ENCODE measurements at regions not wholly inside any gene's neighbourhood (a gene's known extent, or its start where the extent isn't known, plus 50 kb on each side); places are given as distances from the start of the nearest gene placed in this dataset.

- no peak for DNase-seq
Observed at GRCh38 chr9:111193095-111193494, 136.9 kb downstream of the OR2K2 start.

- DNase-seq = no peak
Observed at GRCh38 chr9:111192650-111193049, 137.4 kb downstream of the OR2K2 start.

GRCh38 chr9:111190347-111190746, 139.7 kb downstream of the OR2K2 start:
- no peak for DNase-seq

- DNase-seq = no peak
Observed at GRCh38 chr9:111187376-111187775, 142.6 kb downstream of the OR2K2 start.

GRCh38 chr9:111186021-111186530, 143.9 kb downstream of the OR2K2 start:
- no peak for DNase-seq

GRCh38 chr9:111180811-111181210, 142.5 kb upstream of the LPAR1 start:
- DNase-seq = no peak

- DNase-seq = peak in 1 of 2 donors; percentile 64
Observed at GRCh38 chr9:111179577-111179976, 141.3 kb upstream of the LPAR1 start.

GRCh38 chr9:111178331-111179055, 140.2 kb upstream of the LPAR1 start:
- peak in 1 of 2 donors; percentile 69 for DNase-seq

GRCh38 chr9:111176511-111176910, 138.2 kb upstream of the LPAR1 start:
- DNase-seq = no peak

GRCh38 chr9:111175350-111175749, 137.1 kb upstream of the LPAR1 start:
- DNase-seq = no peak

- DNase-seq = no peak
Observed at GRCh38 chr9:111167341-111167740, 129.1 kb upstream of the LPAR1 start.

- peak in 1 of 2 donors; percentile 29 for DNase-seq
Observed at GRCh38 chr9:111163716-111164389, 125.6 kb upstream of the LPAR1 start.

- no peak for DNase-seq
Observed at GRCh38 chr9:111162026-111162425, 123.8 kb upstream of the LPAR1 start.

- no peak for DNase-seq
Observed at GRCh38 chr9:111161015-111161415, 122.7 kb upstream of the LPAR1 start.

GRCh38 chr9:111158999-111159398, 120.7 kb upstream of the LPAR1 start:
- no peak for DNase-seq

- DNase-seq = no peak
Observed at GRCh38 chr9:111158363-111158762, 120.1 kb upstream of the LPAR1 start.

GRCh38 chr9:111154081-111154562, 115.9 kb upstream of the LPAR1 start:
- DNase-seq = no peak

- DNase-seq = no peak
Observed at GRCh38 chr9:111152614-111153406, 114.5 kb upstream of the LPAR1 start.

GRCh38 chr9:111151537-111151936, 113.3 kb upstream of the LPAR1 start:
- DNase-seq = no peak

- DNase-seq = no peak
Observed at GRCh38 chr9:111150181-111150580, 111.9 kb upstream of the LPAR1 start.

GRCh38 chr9:111149018-111149759, 110.9 kb upstream of the LPAR1 start:
- no peak for DNase-seq
